HG03439 (cell line): ENCODE measurements at regions not wholly inside any gene's neighbourhood (a gene's known extent, or its start where the extent isn't known, plus 50 kb on each side); places are given as distances from the start of the nearest gene placed in this dataset.

Source experiments
- ATAC-seq: cut with Tn5 transposase; IDR thresholded peaks from one replicate; pipeline ENCODE4 v1.9.1; 2021; ENCODE audit warnings: mild to moderate bottlenecking, moderate library complexity; ENCODE audit not compliant: unreplicated experiment

- no peak for ATAC-seq
These were observed 574.3 kb upstream of the GHITM start for GRCh38 chr10:83564889-83565588.

- ATAC-seq, result no peak
These were observed 567.3 kb upstream of the GHITM start for GRCh38 chr10:83572036-83572435.

- ATAC-seq, result no peak
These were observed 564.5 kb upstream of the GHITM start for GRCh38 chr10:83574770-83575169.

GRCh38 chr10:83577421-83577820 is 561.9 kb upstream of the GHITM start:
- ATAC-seq, result no peak

- ATAC-seq, result no peak
These were observed 558.8 kb upstream of the GHITM start for GRCh38 chr10:83580373-83581012.

- no peak for ATAC-seq
These were observed 556.8 kb upstream of the GHITM start for GRCh38 chr10:83582407-83583095.

- no peak for ATAC-seq
These were observed 553.6 kb upstream of the GHITM start for GRCh38 chr10:83585686-83586085.

- ATAC-seq, result no peak
These were observed 546.9 kb upstream of the GHITM start for GRCh38 chr10:83592337-83592935.

- ATAC-seq, result peak; percentile 94
These were observed 535.6 kb upstream of the GHITM start for GRCh38 chr10:83603708-83604107.

- no peak for ATAC-seq
These were observed 533.3 kb upstream of the GHITM start for GRCh38 chr10:83605783-83606630.

- ATAC-seq, result no peak
These were observed 531.2 kb upstream of the GHITM start for GRCh38 chr10:83607959-83608745.

GRCh38 chr10:83612050-83612449 is 527.3 kb upstream of the GHITM start:
- ATAC-seq, result no peak

GRCh38 chr10:83612746-83613145 is 526.6 kb upstream of the GHITM start:
- ATAC-seq, result no peak

GRCh38 chr10:83617172-83617571 is 522.1 kb upstream of the GHITM start:
- ATAC-seq, result no peak

- no peak for ATAC-seq
These were observed 521.4 kb upstream of the GHITM start for GRCh38 chr10:83617692-83618545.

GRCh38 chr10:83625831-83626360 is 513.4 kb upstream of the GHITM start:
- ATAC-seq, result no peak

GRCh38 chr10:83632701-83633100 is 506.6 kb upstream of the GHITM start:
- ATAC-seq, result no peak

GRCh38 chr10:83633547-83633946 is 505.8 kb upstream of the GHITM start:
- no peak for ATAC-seq

GRCh38 chr10:83636826-83637225 is 502.5 kb upstream of the GHITM start:
- ATAC-seq, result no peak
